ENCODE measurements at regions not wholly inside any gene's neighbourhood (a gene's known extent, or its start where the extent isn't known, plus 50 kb on each side); places are given as distances from the start of the nearest gene placed in this dataset.

DNA sequence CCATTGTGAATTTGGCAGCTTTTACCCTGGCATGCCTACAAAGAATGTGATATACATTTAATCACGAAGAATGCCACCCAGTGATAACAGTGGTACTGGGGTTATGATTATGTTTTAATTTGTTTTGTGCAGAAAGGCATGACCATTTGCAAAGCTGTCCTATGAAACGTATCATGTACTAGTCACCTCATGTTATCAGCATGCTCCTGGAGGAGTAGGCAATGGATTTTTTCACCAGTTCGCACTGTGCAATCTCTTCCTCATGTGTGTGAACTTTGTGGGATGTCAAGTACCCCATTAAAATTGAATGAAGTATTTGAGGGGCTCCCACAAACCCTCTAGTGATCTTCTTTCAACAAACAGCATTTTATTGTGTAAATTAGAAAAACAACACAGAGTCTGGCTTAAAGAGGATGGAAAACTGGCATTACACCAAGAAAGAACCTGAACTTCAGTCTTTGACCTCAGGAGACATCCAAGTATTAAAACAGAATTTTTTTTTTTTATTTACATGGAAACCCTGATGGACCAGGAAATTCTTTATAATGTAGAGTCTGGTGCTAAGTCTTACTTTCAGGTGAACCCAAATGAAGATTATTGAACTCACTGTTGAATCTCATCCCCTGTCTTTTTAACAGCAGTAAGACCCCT lies 200.6 kb upstream of the PGRMC2 start:
- TF ChIP-seq, protein P1, sequence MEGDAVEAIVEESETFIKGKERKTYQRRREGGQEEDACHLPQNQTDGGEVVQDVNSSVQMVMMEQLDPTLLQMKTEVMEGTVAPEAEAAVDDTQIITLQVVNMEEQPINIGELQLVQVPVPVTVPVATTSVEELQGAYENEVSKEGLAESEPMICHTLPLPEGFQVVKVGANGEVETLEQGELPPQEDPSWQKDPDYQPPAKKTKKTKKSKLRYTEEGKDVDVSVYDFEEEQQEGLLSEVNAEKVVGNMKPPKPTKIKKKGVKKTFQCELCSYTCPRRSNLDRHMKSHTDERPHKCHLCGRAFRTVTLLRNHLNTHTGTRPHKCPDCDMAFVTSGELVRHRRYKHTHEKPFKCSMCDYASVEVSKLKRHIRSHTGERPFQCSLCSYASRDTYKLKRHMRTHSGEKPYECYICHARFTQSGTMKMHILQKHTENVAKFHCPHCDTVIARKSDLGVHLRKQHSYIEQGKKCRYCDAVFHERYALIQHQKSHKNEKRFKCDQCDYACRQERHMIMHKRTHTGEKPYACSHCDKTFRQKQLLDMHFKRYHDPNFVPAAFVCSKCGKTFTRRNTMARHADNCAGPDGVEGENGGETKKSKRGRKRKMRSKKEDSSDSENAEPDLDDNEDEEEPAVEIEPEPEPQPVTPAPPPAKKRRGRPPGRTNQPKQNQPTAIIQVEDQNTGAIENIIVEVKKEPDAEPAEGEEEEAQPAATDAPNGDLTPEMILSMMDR (IDR thresholded peaks at IDR 0.05; ENCODE audit: borderline replicate concordance, control extremely low read depth, extremely low read depth, insufficient read depth, missing control alignments), result no peak
- in situ Hi-C loops (cut with MboI; ENCODE audit: low sequenced_read_pairs, unreplicated experiment), result no loop called here
- DNase-seq (ENCODE audit: low spot score), result no peak

DNA sequence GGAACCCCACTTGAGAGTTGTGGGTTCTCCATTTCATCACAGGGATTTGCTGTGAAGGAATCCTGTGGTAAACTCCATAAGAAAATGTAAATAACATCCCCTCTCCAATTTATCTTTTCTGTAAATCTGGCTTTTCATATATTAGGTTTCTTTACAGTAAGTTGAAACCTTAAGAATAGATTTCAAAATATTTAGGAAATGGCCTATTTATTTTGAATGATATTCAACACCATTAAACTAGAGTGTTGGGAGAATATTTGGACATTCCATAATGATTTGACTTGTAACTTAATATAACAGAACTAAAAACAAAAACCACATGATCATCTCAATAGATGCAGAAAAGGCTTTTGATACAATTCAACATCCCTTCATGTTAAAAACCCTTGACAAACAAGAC lies 197.3 kb upstream of the PGRMC2 start:
- in situ Hi-C loops (cut with MboI; ENCODE audit: low sequenced_read_pairs, unreplicated experiment), result no loop called here
- TF ChIP-seq, protein P1 (IDR thresholded peaks at IDR 0.05; ENCODE audit: borderline replicate concordance, control extremely low read depth, extremely low read depth, insufficient read depth, missing control alignments), result no peak

DNA sequence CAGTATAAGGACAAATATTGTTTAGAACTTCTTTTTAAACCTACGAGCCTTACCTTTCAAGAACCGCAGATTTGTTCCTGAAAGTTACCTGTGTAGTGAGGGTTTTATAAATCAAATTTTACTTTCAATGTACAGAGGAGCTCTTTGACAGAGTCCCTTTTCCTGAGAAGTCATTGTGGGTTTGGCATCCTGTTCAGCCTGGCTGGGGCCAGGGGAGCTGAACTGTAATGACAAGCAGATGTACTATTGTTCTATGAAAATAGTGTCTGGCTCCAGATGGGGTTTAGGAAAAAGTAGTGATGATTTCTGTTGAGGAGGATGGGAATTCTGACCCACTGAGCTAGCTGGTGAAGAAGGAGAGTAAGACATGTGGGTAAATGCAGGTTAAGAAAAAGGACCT lies 196.2 kb upstream of the PGRMC2 start:
- no peak for DNase-seq (ENCODE audit: low spot score)
- in situ Hi-C loops (cut with MboI; ENCODE audit: low sequenced_read_pairs, unreplicated experiment), result no loop called here
- TF ChIP-seq, protein P1 (IDR thresholded peaks at IDR 0.05; ENCODE audit: borderline replicate concordance, control extremely low read depth, extremely low read depth, insufficient read depth, missing control alignments), result no peak

More for the DNA sequence above, 197.3 kb upstream of the PGRMC2 start:
- DNase-seq (ENCODE audit: low spot score), result no peak

DNA sequence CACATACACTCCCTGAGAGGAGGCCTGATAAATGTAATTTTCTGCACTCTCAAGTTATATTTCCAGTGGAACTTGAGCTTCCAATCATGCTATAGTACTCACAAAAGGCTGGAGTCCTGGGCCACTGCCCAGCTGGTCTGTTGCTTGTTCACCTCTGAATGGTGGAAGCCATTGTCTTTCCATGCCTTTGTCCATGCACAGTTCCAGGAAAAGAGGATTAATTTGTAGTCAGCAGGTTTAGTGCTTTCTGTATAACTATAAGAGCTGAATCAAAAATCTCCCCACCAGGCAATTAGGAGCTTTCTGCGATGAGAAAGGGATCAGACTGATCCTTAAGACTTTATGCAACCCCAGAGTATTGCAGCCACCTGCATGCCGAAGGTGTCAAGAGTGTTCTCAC lies 195.4 kb upstream of the PGRMC2 start:
- DNase-seq (ENCODE audit: low spot score), result no peak
- in situ Hi-C loops (cut with MboI; ENCODE audit: low sequenced_read_pairs, unreplicated experiment), result no loop called here
- TF ChIP-seq, protein P1 (IDR thresholded peaks at IDR 0.05; ENCODE audit: borderline replicate concordance, control extremely low read depth, extremely low read depth, insufficient read depth, missing control alignments), result no peak

DNA sequence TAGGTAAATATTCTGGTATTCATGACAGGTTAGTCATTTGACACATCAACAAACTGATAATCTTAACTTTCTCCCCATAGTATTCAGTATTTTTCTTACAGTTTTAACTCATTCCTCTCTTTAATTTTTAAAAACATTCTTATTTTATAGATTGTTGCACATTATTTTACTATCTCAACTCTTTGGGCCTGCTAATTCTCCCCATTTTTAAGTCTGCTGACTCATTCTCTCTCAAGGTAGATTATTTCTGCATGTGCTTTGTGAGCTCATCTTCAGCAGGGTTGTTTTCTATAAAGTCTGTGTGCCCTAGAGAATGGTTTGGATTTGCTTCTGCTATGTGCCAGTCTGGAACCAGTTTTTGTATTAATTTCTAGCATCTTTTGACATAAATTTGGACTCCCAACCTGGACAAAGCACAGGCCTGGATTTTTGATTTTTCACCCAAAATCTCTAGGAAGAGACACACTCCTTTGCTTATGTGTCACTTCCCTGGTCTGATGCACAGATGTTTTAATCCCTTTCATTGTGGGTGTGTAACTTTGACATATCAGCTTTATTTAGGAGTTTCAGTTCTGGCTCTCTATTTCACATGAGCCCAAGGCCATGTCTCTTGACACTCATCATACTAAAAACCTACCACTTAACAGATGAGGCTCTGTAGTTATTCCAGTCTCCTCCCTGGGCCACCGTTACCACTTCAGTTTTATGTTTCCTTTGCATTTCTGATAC lies 194.3 kb upstream of the PGRMC2 start:
- TF ChIP-seq, protein P1 (IDR thresholded peaks at IDR 0.05; ENCODE audit: borderline replicate concordance, control extremely low read depth, extremely low read depth, insufficient read depth, missing control alignments), result no peak
- in situ Hi-C loops (cut with MboI; ENCODE audit: low sequenced_read_pairs, unreplicated experiment), result no loop called here
- no peak for DNase-seq (ENCODE audit: low spot score)

DNA sequence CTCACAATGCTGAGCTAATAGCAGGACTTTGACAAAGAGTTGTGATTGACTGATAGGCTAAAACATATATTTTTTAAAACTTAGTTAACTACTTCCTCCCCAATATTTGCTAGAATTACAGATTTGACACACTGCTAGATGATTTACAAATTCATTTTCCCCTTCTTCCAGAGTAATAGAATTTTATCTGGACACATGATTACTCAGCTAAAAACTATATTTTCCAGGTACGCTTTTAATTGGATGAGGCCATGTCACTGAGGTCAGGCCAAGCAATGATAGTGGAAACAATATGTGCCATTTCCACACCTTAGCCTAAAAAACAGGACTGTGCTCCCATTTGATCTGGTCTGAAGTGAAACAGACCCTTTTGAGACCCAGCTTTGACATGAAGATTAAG lies 193.3 kb upstream of the PGRMC2 start:
- in situ Hi-C loops (cut with MboI; ENCODE audit: low sequenced_read_pairs, unreplicated experiment), result no loop called here
- no peak for DNase-seq (ENCODE audit: low spot score)
- TF ChIP-seq, protein P1 (IDR thresholded peaks at IDR 0.05; ENCODE audit: borderline replicate concordance, control extremely low read depth, extremely low read depth, insufficient read depth, missing control alignments), result no peak
